Lower leg skin (tissue), 3 donors: ENCODE measurements at regions not wholly inside any gene's neighbourhood (a gene's known extent, or its start where the extent isn't known, plus 50 kb on each side); places are given as distances from the start of the nearest gene placed in this dataset.

Experiments used
- CTCF ChIP-seq, 3 donors: fragments of 450-650 bp; IDR thresholded peaks; one replicate each; pipeline ENCODE4 v1.5.1; 2016; ENCODE audit warnings: antibody characterized with exemption in 3 of 3, mild to moderate bottlenecking in 3 of 3, moderate library complexity in 2 of 3
- POLR2A ChIP-seq, 2 donors: fragments of 450-650 bp; IDR thresholded peaks; one replicate each; pipeline ENCODE4 v1.6.1; 2016 to 2017; ENCODE audit warnings: antibody characterized with exemption in 2 of 2, mild to moderate bottlenecking in 1 of 2, moderate library complexity in 1 of 2

GRCh38 chr1:25146451-25146855 is 85.8 kb downstream of the SYF2 start:
- TF ChIP-seq CTCF (IDR thresholded peaks at IDR 0.05) (no peak), POLR2A (IDR thresholded peaks at IDR 0.05) (no peak)
